GM19035 (cell line): ENCODE measurements at regions not wholly inside any gene's neighbourhood (a gene's known extent, or its start where the extent isn't known, plus 50 kb on each side); places are given as distances from the start of the nearest gene placed in this dataset.

Experiments used
- ATAC-seq: cut with Tn5 transposase; IDR thresholded peaks from one replicate; pipeline ENCODE4 v1.9.1; 2021; ENCODE audit not compliant: unreplicated experiment

DNA sequence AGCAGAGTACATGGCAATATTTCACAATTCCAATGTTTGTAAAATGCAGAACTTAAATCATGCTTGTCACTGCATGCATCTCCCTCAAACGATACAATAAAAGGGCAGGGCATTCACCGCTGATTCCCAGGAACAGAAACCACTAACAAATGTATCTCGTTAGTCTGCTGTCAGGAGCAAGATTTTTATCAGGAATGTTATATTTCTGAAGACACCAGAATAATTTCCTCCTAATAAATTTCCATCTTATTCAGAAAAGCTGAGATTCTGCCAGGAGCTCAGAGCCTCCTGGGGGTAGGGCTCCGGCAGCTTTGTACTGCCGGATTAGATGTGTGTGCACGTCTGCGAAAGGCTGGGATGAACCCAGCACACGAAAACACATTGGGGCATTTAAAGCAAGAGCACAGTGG, 54.0 kb upstream of the LDB2 start:
- no peak for ATAC-seq
